Brain microvascular endothelial cell (primary cell): ENCODE measurements at regions not wholly inside any gene's neighbourhood (a gene's known extent, or its start where the extent isn't known, plus 50 kb on each side); places are given as distances from the start of the nearest gene placed in this dataset.
"Not testable (repeated sequence)": the region's sequence is repeated elsewhere in the genome, so short reads cannot be mapped to it uniquely, and the experiment has no call there.

Experiments used
- DNase-seq: peaks from one replicate; pipeline ENCODE4 v3.0.0-alpha.2; 2020
- H3K27ac ChIP-seq: fragments of 250-450 bp; sonication (Bioruptor Pico); 2 replicates; pipeline ENCODE4 v1.5.1; 2020; ENCODE audit warnings: mild to moderate bottlenecking, moderate library complexity
- H3K27me3 ChIP-seq: fragments of 250-450 bp; sonication (Bioruptor Pico); replicated peaks from 2 replicates; pipeline ENCODE4 v1.5.1; 2020; ENCODE audit warnings: mild to moderate bottlenecking
- H3K36me3 ChIP-seq: fragments of 250-450 bp; sonication (Bioruptor Pico); replicated peaks from 2 replicates; pipeline ENCODE4 v1.5.1; 2020; ENCODE audit warnings: mild to moderate bottlenecking
- H3K4me3 ChIP-seq: 2 replicates; pipeline ENCODE4 v1.5.1; 2011; ENCODE audit warnings: low read depth, mild to moderate bottlenecking, control low read depth, low read length, moderate library complexity
- in situ Hi-C: cut with HindIII; loops from 2 replicates; pipeline ENCODE4 v1.10.0; 2017; ENCODE audit warnings: low sequenced_read_pairs, low pct_ligation_motif_present
- TF ChIP-seq, protein P1 (sequence below): IDR thresholded peaks from 2 replicates; pipeline ENCODE4 v1.5.1; 2011; ENCODE audit warnings: low read depth, mild to moderate bottlenecking, moderate library complexity, low read length, control low read depth, inconsistent platforms; ENCODE audit errors: missing control alignments

DNA sequence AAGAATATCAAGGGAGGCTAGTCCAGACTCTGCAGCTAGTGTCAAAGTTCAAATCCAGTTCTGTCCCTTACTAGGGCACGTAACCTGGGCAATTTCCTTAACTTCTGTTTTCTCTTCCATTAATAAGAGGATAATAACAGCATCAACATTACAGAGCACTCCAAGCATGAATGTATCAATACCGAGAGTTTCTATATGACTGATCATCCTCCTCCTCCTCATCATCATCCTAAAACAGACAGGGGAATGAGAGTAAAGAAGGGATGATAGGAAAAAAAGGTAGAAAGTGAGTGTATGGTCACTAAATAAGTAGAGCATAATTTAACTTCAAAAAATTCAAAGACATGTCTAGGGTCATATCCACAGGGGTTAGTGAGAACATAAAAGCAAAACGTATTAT lies 171.4 kb downstream of the NDUFA12 start:
- DNase-seq: no peak
- TF ChIP-seq, protein P1, sequence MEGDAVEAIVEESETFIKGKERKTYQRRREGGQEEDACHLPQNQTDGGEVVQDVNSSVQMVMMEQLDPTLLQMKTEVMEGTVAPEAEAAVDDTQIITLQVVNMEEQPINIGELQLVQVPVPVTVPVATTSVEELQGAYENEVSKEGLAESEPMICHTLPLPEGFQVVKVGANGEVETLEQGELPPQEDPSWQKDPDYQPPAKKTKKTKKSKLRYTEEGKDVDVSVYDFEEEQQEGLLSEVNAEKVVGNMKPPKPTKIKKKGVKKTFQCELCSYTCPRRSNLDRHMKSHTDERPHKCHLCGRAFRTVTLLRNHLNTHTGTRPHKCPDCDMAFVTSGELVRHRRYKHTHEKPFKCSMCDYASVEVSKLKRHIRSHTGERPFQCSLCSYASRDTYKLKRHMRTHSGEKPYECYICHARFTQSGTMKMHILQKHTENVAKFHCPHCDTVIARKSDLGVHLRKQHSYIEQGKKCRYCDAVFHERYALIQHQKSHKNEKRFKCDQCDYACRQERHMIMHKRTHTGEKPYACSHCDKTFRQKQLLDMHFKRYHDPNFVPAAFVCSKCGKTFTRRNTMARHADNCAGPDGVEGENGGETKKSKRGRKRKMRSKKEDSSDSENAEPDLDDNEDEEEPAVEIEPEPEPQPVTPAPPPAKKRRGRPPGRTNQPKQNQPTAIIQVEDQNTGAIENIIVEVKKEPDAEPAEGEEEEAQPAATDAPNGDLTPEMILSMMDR: no peak
- no peaks in the 10 kb centered on the region for H3K36me3 ChIP-seq
- H3K27me3 ChIP-seq: no peaks in the 10 kb centered on the region
- H3K27ac ChIP-seq: no peak overlapping the region
- in situ Hi-C loops: no loop called here
- H3K4me3 ChIP-seq: no peak overlapping the region

- no peak overlapping the region for H3K27ac ChIP-seq
- H3K4me3 ChIP-seq: no peak overlapping the region
- in situ Hi-C loops: no loop called here
- TF ChIP-seq, protein P1: no peak
- no peaks in the 10 kb centered on the region for H3K27me3 ChIP-seq
- DNase-seq: no peak
- no peaks in the 10 kb centered on the region for H3K36me3 ChIP-seq
Measured at GRCh38 chr12:94831081-94831751, 172.3 kb downstream of the NDUFA12 start.

GRCh38 chr12:94829552-94829951 lies 173.9 kb downstream of the NDUFA12 start:
- TF ChIP-seq, protein P1: no peak
- Histone ChIP-seq H3K27me3 (no peaks in the 10 kb centered on the region), H3K27ac (no peak overlapping the region), H3K36me3 (no peaks in the 10 kb centered on the region), H3K4me3 (no peak overlapping the region)
- no peak for DNase-seq
- in situ Hi-C loops: no loop called here

- H3K36me3 ChIP-seq: no peaks in the 10 kb centered on the region
- H3K4me3 ChIP-seq: no peak overlapping the region
- no peaks in the 10 kb centered on the region for H3K27me3 ChIP-seq
- DNase-seq: no peak
- in situ Hi-C loops: no loop called here
- no peak overlapping the region for H3K27ac ChIP-seq
- TF ChIP-seq, protein P1: no peak
Measured at GRCh38 chr12:94819011-94819410, 168.7 kb upstream of the TMCC3 start.

- in situ Hi-C loops: no loop called here
- no peak overlapping the region for H3K4me3 ChIP-seq
Measured at GRCh38 chr12:94817695-94818075, 167.3 kb upstream of the TMCC3 start.

GRCh38 chr12:94817201-94817600 lies 166.8 kb upstream of the TMCC3 start:
- H3K27ac ChIP-seq, H3K27me3 ChIP-seq, DNase-seq, H3K36me3 ChIP-seq, H3K4me3 ChIP-seq, in situ Hi-C loops: not testable (repeated sequence)

More at GRCh38 chr12:94817695-94818075, 167.3 kb upstream of the TMCC3 start:
- no peak for DNase-seq
- Histone ChIP-seq H3K27me3 (no peaks in the 10 kb centered on the region), H3K36me3 (no peaks in the 10 kb centered on the region), H3K27ac (no peak overlapping the region)
- TF ChIP-seq, protein P1: no peak

DNA sequence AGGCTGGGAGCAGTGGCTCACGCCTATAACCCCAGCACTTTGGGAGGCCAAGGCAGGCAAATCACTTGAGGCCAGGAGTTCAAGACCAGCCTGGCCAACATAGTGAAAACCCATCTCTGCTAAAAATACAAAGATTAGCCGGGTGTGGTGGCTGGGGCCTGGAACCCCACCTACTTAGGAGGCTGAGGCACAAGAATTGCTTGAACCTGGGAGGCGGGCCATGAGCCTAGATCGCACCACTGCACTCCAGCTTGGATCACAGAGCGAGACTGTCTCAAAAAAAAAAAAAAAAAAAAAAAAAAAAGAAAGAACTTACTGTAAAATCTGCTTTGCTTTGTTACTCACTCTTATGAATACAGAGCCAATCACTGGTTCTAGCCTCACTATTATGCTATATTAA lies 166.4 kb upstream of the TMCC3 start:
- DNase-seq, in situ Hi-C loops, H3K36me3 ChIP-seq, H3K27ac ChIP-seq, H3K4me3 ChIP-seq, H3K27me3 ChIP-seq: not testable (repeated sequence)
